ENCODE measurements at regions not wholly inside any gene's neighbourhood (a gene's known extent, or its start where the extent isn't known, plus 50 kb on each side); places are given as distances from the start of the nearest gene placed in this dataset.
"Not testable (repeated sequence)": the region's sequence is repeated elsewhere in the genome, so short reads cannot be mapped to it uniquely, and the experiment has no call there.

DNA sequence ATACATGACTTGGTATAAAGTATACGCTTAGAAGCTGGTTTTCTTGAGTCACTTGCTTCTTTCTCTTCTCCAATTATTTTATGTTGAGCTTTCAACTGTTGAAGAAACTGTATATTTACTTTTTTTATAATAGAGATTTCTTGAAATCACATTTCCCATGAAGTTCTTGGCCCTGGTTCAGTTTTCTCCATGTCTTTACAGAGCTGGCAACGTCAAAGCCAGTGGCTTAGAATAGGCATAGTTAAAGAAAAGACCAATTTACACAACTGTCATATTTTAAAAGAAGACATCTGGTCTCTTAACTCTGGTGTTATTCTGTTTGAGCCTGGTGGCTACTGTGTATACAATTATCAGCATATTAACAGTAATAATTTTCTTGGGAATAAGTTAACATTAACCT lies 1249.3 kb downstream of the CDH12 start:
- DNase-seq, result no peak

GRCh38 chr5:21594566-21594965 lies 1258.6 kb downstream of the CDH12 start:
- DNase-seq, result no peak

GRCh38 chr5:21593261-21593660 lies 1259.9 kb downstream of the CDH12 start:
- DNase-seq, result no peak

GRCh38 chr5:21581508-21581907 lies 1271.6 kb downstream of the CDH12 start:
- DNase-seq, result no peak

GRCh38 chr5:21574961-21575360 lies 1278.2 kb downstream of the CDH12 start:
- DNase-seq, result no peak

DNA sequence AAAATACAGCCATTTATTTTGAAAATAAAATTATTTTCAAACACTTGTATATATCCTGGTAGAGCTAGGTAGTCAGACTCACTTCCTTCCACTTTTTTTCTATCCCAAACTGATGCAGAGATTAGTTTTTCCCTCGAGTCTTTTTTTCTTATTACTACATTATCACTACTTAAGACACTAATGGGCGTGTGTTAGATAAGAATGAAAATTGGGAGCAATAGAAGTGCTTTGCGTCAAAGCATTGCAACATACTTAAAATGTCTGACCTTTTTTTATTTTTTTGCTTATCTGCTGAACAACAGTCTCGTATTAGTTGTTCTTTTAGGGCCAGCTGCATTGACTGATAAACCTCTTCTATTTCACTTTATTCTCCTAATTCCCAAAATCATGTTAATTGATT lies 1278.7 kb downstream of the CDH12 start:
- DNase-seq, result no peak

DNA sequence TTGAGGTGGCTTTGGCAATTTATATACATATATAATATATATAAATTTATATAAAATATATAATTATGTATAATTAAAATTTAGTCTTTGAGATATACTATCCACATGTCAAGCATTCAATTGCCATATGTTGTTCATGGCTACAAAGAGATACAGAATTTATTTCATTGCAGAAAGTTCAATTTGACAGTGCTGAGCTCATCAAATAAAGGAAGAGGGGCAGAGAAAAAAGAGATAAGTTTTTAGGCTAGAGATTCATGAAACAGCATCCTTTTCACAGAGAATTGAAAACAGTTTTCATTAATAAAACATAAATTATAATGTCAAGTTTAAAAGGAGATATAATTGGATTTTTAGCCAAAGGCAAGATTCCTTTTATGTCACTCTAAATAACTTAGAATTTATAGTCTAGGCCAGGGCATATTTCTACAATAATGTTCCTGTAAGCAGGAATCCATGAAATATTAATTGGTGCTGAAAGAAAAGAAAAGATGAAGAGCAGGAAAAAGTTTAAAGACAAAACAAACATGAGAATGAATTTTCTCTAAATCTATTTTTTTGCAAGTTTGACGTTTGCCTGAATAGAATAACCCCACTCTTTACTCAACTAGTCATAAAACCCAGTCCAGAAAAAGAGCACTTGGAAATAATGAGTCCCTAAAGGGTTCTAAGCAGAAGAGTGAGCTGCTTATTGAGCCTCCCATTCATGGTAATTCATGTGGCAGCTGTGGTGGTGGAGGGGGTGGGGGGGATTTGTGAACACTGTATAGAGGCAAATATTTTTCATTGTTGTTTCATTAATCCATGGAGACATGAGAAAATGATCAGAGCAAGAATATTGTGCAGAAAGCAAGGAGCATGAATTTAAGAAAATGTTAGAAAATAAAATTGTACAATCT lies 1279.5 kb downstream of the CDH12 start:
- peak; percentile 39 for DNase-seq

DNA sequence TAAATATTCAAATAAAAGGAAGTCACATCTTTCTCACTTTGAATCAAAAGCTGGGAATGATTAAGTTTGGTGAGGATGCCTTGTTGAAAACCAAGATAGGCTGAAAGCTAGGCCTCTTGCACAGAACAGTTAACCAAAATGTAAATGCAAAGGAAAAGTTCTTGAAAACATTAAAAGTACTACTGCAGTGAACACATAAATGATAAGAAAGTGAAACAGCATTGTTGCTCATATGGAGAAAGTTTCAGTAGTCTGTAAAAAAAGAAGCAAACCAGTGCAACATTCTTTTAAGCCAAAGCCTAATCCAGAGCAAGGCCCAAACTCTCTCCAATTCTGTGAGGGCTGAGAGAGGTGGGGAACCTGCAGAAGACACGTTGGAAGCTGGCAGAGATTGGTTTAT lies 1281.9 kb downstream of the CDH12 start:
- not testable (repeated sequence) for DNase-seq

GRCh38 chr5:21559109-21559508 lies 1294.0 kb downstream of the CDH12 start:
- not testable (repeated sequence) for DNase-seq

GRCh38 chr5:21552263-21552662 lies 1300.9 kb downstream of the CDH12 start:
- not testable (repeated sequence) for DNase-seq

GRCh38 chr5:21550916-21551315 lies 1302.2 kb downstream of the CDH12 start:
- DNase-seq, result not testable (repeated sequence)

- DNase-seq, result not testable (repeated sequence)
Measured at GRCh38 chr5:21547656-21548055, 1305.5 kb downstream of the CDH12 start.

GRCh38 chr5:21535114-21535513 lies 1318.0 kb downstream of the CDH12 start:
- DNase-seq, result not testable (repeated sequence)

DNA sequence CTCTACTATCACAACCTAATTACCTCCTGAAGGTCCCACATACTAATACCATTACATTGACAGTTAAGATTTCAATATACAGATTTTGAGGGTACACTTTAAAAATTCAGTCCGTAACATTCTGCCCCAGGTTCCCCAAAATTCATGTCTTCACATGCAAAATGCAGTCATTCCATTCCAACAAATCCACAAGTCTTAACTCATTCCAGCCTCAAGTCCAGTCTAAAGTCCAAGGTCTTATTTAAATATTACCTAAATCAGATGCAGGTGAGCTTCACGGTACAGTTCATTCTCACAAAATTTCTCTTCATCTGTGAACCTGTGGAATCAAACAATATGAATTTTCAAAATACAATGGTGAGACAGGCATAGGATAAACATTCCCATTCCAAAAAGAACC lies 1332.0 kb downstream of the CDH12 start:
- DNase-seq, result not testable (repeated sequence)

DNA sequence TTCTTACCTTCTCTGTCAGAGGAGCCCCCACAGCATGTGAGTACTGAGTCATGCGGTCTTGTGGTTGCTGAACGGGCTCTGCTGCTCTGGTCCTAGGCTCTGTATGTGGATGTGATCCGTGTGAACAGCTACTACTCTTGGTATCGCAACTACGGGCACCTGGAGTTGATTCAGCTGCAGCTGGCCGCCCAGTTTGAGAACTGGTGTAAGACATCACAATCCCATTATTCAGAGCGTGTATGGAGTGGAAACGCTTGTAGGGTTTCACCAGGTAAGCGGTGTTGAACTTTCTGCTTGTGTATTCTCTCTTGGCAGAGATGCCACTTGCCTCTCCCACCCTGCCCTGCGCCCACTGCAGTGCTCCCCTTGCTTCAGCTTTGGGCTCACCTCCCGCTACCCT lies 1356.2 kb downstream of the CDH12 start:
- not testable (repeated sequence) for DNase-seq

GRCh38 chr5:21496056-21496455 lies 1357.1 kb downstream of the CDH12 start:
- not testable (repeated sequence) for DNase-seq

- DNase-seq, result not testable (repeated sequence)
Measured at GRCh38 chr5:21495235-21495634, 1357.9 kb downstream of the CDH12 start.

GRCh38 chr5:21494033-21494432 lies 1359.1 kb downstream of the CDH12 start:
- not testable (repeated sequence) for DNase-seq

- DNase-seq, result not testable (repeated sequence)
Measured at GRCh38 chr5:21491182-21491581, 1362.0 kb downstream of the CDH12 start.

DNA sequence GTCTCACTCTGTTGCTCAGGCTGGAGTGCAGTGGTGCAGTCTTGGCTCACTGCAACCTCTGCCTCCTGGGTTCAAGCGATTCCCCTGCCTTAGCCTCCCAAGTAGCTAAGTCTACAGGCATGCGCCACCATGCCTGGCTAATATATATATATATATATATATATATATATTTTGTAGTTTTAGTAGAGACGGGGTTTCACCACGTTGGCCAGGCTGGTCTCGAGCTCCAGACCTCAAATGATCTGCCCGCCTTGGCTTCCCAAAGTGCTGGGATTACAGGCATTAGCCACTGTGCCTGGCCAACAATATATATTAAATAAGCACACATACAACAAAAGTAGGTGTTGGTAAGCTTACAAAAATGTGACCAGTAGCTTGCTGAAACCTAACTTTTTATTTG lies 1364.3 kb downstream of the CDH12 start:
- DNase-seq, result not testable (repeated sequence)

- not testable (repeated sequence) for DNase-seq
Measured at GRCh38 chr5:21485458-21486000, 1367.6 kb downstream of the CDH12 start.

DNA sequence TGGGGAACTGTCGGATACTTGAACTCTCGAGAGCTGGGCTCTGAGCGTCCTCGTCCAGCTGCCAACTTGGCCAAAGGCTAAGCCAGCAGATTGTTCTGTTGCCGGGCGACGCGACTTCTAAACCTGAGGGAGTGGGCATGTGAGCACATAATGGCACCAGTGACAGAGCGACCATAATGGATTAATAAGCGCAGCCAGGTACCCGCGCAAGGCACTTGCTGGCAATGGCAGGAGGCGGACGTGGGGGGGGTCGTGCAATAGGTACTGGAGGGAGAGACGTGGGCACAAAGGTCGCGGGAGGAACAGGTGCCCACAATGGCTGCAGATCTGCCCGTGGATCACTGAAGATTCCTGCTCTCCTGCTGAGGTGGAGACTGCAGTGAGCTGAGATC lies 1368.7 kb downstream of the CDH12 start:
- not testable (repeated sequence) for DNase-seq

- not testable (repeated sequence) for DNase-seq
Measured at GRCh38 chr5:21483790-21484497, 1369.2 kb downstream of the CDH12 start.

All from NCI-H1092 (cell line).